HG02571 (cell line): ENCODE measurements at regions not wholly inside any gene's neighbourhood (a gene's known extent, or its start where the extent isn't known, plus 50 kb on each side); places are given as distances from the start of the nearest gene placed in this dataset.
"Not testable (repeated sequence)": the region's sequence is repeated elsewhere in the genome, so short reads cannot be mapped to it uniquely, and the experiment has no call there.

Experiments
- ATAC-seq: cut with Tn5 transposase; IDR thresholded peaks from one replicate; pipeline ENCODE4 v1.9.1; 2021; ENCODE audit warnings: mild to moderate bottlenecking, moderate library complexity; ENCODE audit not compliant: unreplicated experiment

DNA sequence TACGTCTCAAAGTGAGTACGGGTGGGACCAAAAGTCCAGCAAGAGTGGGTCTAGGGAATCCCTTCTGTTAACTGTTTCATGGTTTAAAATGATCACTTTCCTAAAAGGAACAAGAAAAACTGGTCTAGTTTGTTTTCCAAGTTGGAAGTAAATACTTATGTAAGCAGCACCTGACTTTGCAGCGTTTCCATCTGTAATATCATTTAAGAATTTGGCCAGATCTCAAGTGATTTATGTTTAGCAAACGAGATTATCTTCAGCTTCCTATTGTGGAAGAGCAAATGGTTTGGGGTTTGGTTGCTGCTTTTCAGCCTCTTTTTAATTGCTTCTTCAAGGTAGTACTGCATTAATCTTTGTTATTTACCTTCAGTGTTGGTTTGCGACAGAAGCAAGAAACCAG is 50.4 kb downstream of the FHIP1A start:
- ATAC-seq: no peak

DNA sequence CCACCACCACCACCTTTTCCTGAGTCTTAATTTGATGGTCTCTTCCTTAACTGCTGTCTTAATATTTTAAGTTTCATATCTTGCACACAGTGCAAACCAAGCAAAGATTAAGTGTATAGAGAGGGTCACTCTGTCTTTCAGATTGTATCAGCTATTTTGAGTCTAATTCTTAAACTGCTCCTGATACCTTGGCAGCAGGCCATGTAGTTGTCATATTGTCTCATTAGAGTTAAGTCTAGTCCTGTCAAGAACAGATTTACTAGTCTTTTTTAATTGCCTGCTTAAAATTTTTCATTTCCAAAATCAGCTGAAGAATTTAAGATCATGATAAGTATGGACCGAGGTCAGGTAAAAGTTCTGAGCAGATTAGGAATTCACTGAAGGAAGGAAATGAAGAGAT is 51.5 kb downstream of the FHIP1A start:
- no peak for ATAC-seq

DNA sequence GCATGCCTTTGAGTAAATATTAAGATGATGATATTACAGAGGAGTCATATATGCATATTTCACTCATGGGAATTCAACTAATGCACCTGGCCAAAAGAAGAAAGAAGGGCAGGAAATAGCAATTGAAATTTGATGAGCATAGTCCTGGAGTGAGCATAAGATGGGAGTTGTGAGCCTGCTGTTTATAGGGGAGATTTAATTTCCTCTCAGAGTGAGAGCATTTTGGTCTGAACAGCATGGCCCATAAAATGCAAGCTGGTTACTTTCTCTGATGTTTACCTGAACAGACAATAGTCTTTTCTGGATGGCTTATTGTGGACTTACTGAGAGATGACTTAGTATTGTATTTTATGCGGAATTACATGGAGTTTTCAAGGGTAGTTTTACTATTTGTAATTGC is 53.6 kb downstream of the FHIP1A start:
- no peak for ATAC-seq

DNA sequence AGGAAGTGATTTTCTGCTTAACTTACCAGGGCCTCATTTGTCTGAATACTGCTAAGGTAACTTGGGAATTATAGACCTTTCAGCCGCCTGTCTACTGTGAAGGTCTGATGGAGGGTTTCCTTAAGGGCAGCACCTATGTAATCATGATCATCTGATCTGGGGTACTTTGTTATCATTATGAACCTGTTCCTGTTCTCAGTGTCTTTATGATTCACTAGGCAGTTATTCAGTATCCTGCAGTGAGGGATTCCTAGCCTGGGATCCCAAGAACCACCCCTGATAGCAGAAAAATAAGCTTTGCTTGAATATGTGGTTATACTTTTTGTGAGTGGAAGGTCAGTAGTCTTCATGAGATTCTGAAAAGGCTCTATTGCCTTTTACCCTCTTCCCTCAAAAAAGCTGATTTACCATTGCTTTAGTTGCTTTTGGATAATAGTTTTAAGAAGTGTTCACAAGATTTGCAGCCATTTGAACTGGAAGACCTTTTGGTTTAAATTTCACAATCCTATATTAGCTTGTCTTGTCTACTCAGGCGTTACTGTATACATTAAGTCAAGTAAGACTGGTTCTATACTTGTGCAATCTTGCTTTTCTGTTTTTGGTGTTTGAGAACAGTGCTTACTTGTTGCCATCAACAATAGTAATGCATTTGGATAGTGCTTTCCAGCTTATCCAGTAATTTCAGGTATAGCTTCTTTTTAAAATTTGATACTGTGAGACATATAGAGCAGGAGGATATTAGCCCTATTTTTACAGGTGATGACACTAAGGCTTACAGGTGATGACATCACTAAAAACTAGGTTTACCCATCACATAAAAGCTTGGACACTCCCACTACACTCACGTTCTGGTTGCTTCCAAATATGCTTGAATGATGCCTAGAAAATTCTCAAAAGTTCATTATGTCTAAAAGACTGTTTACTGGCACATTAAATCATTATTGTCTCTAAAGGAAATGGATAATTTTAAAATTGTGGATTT is 60.0 kb downstream of the FHIP1A start:
- no peak for ATAC-seq

DNA sequence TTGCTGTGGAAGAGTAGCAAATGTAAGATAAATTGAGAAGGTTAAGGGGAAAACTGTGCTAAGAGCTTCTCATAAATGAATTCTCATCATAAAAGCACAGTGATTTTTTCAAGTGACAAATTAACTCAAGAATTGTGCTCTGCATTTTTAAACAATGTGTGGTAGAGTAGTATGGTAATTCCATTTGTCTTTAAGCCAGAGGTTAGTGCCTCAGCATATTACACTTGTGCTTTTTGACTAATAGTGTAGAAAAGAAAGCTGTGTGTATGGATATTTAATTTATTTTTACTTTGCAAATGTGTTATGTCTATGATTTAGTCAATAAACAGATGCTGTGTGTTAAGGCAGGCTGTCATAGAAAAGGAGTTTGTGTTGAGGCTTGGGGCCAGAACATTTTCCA is 61.0 kb downstream of the FHIP1A start:
- ATAC-seq: no peak

DNA sequence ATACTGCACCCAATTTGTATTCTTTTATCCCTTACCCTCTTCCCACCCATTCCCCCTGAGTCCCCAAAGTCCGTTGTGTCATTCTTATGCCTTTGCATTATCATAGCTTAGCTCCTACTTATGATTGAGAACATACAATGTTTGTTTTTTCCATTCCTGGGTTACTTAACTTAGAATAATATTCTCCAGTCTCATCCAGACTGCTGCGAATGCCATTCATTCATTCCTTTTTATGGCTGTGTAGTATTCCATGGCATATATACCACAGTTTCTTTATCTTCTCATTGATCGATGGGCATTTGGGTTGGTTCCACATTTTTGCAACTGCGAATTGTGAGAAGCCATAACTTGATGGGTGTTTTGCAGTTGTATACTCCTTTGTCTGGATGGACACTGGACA is 62.8 kb downstream of the FHIP1A start:
- no peak for ATAC-seq

DNA sequence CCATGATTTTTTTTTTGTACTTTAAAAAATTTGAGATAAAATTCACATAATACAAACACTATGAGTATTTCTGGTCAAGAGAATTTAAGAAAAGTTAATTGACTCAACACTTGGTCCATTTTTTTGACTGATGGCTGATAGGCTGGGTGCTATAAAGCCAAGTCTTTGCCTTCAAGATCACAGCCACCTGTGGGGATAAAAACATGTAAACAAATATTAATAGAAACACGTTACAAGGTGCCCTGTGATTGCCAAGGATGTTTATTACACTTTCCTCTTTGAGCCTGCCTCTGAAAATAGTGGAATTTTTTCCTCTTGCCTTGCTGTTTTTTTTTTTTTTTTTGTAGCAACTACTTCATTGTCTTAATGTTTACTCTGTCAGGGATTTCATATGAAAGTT is 63.3 kb downstream of the FHIP1A start:
- ATAC-seq: no peak

DNA sequence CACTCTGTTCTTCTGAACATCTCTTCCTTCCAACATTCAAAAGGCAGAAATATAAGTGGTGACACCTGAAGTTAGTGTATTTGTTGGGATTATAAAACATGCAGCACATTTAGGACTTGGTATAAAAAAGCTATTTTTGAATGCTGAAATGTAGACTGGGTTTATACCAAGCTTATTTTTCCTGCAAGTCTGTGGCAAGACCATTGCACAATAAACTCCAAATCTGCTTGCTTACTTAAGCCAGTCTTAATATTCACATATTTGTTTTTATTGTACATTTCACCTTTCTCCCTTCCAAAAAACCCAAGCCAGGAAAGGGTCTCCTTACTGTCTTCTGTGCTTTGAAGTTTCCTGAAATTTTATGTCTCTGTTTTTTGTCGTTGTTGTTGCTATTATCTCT is 63.7 kb downstream of the FHIP1A start:
- no peak for ATAC-seq

DNA sequence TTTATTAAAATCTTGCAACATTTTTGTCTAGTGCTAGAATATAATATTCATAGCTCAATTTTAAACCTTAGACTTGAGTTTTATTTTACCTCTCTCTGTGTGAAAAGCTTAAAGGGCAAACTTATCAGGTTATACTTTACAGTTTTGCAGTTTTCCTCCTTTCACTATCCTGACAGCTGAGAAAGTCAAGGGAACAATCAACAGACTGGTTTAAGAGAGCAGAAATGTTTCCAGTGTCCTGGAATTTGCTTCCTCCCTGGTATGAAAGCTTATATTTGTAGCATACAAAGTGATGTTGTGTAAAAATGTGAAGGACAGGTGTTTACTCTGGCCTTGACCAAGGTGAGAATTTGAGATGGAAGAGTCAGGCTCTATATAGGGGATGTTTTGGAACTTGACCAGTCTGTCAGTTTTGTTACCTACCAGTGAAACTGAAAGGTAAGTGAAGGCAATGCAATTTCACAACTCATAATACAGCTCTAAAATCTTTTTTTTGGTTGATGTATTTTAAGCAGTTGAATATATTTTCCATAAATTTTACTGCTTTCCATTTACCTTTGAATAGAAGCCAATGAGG is 64.6 kb downstream of the FHIP1A start:
- ATAC-seq: no peak

DNA sequence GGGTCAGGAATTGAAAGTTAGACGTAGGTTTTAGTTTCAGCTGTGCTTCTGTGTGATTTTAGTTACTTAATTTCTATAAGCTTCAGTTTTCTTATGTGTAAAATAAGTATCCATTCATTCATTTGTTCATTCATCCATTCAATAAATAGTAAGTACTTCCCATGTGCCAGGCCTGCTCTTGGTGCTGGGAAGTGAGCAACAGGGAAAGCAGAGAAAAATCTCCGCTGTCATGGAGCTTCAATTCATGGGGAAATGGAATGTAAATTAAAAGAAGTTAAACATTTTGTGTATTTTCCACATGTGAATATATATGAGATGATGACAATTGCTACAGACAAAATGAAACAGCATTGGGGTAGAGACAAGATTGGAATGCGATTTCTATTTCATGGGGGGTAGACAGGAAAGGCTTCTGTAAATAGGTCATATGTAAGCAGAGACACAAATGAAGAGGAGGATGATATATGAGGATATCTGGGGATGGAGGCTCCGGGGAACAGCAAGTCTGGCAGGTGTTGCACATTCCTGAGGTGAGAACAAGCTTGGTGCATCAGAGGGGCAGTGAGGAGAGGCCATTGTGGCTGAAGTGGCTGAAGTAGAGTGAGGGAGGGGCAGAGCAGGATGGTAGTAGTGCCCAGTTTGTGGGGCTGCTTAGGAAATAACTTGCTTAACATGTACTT is 66.2 kb downstream of the FHIP1A start:
- ATAC-seq: no peak

DNA sequence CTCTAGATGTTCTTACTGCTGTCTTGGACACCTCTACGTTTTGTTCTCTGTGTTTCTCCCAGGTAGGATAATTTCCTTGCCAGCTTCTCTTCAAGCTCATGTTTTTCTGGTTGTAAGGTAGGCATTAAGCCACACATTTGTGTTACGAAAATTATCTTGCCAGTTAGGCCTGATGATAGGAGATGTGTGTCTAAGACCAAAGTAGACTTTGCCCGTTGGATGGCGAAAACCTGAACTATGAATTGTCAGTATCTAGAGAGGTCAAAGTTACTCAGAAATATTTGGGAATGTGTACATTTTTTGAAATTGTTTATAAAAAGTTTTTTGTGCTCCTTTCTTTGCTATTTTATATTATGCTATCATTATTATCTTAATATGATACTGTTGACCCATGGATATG is 72.8 kb downstream of the FHIP1A start:
- no peak for ATAC-seq

DNA sequence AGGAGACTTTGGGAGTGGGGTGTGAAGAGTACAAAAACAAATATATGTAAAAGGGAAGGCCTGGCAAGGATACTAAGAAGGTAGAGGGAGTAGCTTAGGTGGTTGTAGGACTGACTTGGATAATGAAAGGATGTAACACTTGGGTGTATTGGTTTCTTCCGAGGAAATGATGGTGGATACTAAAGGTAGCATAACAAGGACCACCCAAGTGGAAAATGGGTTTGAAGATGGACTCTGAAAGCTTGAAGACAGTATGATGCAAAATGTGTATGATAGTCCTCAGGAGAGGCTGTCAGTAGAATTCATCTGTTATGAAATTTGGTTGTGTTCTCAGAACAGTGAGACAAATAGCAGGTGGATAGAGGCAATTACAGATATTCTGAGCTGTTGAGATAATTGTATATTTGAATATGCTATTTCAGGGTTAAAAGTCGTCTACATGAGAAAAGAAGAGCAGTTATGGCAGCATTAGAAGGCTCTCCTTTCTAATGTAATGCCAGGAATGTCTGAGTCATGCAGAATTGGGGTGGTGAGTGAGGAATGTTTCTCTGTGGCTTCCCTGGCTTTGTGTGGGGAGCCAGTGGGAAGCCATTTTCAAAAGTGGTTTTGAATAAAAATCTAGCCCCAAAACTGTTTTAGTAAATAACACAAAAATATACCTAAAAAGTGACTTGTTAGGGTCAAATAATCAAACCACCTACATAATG is 75.6 kb downstream of the FHIP1A start:
- no peak for ATAC-seq

DNA sequence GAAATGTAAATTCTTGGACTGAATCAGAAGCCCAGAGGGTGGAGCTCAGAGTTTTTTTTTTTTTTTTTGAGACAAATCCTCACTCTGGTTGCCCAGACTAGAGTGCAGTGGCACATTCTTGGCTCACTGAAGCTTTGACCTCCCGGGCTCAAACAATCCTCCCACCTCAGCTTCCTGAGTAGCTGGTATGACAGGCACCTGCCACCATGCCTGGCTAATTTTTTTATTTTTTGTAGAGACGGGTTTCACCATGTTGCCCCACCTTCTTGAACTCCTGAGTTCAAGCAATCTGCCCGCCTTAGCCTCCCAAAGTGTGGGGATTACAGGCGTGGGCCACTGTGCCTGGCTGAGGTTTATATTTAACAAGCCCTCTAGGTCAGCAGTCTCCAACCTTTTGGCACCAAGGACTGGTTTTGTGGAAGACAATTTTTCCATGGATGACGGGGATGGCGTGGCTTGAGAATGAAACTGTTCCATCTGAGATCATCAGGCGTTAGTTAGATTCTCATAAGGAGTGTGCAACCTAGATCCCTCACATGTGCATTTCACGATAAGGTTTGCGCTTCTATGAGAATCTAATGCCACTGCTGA is 76.7 kb downstream of the FHIP1A start:
- ATAC-seq: no peak

DNA sequence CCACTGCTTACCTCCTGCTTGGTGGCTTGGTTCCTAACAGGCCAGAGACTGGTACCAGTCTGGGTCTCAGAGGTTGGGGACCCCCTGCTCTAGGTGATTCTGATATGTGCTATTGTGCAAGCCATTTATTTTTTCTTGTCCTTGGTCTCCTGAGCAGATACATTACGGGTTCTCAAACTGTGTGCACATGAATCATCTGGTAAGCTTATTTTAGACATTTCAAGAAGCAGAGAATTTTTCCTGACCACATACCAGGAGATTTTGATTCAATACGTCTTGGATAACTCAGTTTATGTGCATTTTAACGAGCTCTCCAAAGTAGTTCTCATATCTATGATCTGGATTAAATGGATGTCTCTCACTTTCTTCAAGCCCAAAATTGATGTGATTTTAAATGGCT is 77.2 kb downstream of the FHIP1A start:
- no peak for ATAC-seq

DNA sequence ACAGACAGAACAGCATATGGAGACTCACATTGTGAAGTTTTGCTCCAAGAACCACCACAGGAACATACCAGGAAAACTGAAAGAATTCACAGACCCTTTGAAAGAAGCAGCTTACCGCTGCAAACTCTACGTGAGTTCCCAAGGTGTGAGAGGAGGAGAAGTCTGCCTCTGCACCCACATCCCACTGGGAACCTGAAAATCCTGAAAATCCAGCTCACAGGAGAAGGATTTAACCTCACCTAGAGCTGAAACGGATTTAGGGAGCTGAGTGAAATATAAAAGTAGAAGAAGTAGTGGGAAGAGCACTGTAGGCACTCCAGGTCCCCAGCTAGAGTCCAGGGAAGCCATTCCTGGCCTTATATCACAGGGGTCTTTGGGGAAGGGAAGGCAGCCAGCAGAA is 80.0 kb downstream of the FHIP1A start:
- ATAC-seq: no peak

DNA sequence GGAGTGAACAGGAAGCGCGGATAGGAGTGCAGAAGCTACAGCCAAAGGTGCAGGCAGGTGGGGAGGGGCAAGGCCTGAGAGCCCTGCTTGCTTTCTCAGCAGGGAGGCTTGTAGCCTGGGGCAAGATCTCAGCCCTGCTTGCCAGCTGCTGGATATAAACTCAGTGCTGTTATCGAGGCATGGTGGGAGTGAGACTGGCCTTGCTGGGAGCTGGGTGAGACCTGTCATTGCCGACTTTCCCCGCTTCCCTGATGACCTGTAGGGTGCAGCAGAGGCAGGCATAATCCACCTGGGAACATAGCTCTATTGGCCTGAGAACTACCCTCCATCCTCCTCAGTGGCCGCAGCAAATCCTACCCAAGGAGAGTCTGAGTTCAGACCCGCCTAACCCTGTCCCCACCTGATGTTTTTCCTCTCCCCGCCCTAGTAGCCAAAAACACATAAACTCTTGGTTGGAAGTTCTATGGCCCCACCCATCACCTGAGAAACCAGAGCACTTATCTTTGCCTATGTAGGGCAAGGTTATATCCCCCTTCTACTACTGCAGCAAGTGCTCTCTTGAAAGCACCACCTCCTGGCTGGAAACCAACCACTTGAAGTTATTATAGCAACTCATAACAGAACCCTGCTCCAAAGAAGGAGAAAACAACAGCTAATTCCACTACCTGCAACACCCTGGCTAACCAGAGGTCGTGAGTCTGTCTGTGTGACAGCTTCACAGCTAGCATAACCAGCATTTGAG is 80.7 kb downstream of the FHIP1A start:
- no peak for ATAC-seq

DNA sequence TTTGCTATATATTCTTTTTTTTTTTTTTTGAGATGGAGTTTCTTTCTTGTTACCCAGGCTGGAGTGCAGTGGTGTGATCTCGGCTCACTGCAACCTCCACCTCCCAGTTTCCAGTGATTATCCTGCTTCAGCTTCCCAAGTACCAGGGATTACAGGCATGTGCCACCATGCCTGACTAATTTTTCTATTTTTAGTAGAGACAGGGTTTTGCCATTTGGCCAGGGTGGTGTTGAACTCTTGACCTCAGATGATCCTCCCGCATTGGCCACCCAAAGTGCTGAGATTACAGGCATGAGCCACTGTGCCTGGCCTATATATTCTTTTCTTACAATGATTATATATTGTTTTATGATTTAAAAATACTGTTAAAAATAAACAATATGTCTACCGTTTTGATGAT is 86.6 kb downstream of the FHIP1A start:
- not testable (repeated sequence) for ATAC-seq

DNA sequence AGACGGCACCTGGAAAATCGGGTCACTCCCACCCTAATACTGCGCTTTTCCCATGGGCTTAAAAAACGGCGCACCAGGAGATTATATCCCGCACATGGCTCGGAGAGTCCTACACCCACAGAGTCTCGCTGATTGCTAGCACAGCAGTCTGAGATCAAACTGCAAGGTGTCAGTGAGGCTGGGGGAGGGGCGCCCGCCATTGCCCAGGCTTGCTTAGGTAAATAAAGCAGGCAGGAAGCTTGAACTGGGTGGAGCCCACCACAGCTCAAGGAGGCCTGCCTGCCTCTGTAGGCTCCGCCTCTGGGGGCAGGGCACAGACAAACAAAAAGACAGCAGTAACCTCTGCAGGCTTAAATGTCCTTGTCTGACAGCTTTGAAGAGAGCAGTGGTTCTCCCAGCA is 102.6 kb downstream of the FHIP1A start:
- not testable (repeated sequence) for ATAC-seq

DNA sequence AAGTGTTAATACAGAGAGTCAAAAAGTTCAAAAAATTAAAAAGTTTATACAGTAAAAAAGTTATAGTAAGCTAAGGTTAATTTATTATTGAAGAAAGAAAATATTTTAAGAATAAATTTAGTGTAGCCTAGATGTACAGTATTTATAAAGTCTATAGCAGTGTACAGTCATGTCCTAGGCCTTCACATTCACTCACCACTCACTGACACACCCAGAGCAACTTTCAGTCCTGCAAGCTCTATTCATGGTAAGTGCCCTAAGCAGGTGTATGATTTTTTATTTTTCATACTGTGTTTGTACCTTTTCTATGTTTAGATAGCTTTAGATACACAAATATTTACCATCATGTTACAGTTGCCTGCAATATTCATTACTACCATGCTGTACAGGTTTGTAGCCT is 108.9 kb downstream of the FHIP1A start:
- no peak for ATAC-seq

DNA sequence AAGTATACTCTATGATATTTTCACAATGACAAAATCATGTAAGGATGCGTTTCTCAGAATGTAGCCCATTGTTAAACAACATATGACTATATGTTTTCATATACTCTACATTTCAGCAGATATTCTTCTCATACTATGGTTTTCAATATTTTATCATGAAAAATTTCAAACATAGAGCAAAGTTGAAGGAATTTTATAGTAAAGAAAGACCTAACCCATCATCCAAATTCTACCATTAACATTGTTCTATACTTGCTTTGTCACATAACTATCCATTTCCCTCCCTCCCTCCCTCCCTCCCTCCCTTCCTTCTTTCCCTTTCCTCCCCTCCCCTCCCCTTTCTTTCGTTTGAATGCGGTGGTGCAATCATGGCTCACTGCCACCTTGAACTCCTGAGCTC is 109.4 kb downstream of the FHIP1A start:
- no peak for ATAC-seq
